ENCODE measurements at regions not wholly inside any gene's neighbourhood (a gene's known extent, or its start where the extent isn't known, plus 50 kb on each side); places are given as distances from the start of the nearest gene placed in this dataset.

DNA sequence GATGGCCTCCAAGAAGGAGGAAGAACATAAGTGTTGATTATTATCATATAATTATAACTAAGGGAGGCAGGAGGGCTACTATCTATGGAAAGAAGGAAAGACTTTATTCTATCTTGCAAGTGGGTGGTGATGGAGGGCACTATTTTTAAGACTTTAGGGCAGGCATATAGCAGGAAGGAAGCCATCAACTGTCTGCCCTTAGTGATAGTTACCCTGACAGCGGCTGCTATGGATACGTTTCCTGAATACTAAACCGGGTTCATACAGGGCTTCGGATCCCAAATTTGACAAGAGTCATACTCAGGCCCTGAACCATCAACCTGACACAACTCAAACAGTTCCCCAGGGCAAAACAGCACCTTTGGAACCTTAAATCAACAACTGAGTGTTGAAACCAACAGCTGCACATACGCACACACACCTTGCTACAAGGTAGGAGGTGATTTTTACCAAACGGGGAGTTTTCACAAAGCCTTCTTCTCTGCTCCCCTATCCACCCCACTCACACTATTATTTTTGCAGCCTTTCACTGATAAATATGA is 397.2 kb downstream of the OMA1 start:
- no peak for DNase-seq (ENCODE audit: low read depth in 2 of 3, low spot score in 1 of 3)

DNA sequence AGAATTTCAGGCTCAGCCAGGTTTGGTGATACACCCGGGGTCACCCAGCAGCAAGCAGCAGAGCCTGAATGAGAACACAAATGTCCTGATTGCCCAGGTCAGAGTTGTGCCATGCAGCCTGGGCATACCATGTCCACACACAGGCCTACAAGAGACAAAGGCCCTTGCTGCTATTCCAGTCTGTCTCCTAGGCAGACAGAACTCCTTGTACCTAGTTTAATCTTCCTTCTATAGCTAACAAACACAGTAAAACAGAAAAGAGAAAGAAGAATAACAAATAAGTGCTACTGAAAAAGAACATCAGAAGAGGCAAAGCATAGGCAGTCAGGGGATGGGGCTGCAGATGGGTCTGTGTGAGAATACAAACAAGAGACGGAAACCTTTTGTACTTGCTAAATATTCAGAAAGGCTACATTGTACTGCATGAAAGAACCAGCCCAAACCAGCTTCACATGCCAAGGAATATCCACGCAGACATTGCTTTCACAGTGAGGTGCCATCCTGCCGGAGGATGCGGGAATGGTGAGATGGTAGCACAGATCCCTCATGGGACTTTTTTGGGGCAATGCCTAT is 401.7 kb downstream of the OMA1 start:
- DNase-seq (ENCODE audit: low read depth in 2 of 3, low spot score in 1 of 3): no peak

DNA sequence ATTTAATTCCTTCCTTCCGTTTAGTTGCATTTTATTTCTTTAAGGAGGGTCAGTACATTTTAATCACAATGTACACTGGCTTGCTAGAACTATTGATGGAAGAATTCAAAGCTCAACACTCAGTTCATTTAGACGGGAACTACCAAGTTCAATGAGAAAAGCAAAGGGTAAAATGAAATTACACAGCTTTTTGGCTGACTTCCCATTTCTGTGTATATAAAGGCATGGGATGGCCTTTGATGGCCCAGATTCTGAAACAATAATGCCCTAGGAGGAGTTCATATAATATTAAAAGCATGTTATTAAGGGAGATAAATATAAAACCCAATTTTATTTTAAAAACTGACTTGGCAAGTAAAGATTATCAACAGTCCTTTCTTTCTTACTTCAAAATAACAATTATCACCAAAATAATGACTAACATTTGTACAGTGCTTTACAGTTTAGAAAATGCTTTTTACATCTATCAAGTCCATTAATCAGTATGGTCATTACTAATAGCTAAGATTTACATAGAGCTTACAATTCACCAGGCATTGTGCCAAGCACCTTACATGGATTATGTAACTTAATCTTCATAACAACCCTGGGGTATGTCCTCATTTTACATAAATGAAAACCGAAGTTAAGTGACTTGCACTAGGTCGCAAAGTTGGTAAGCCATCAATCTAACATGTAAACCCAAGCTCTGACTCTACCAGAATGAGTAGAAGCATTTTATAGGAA is 402.4 kb downstream of the OMA1 start:
- no peak for DNase-seq (ENCODE audit: low read depth in 2 of 3, low spot score in 1 of 3)

DNA sequence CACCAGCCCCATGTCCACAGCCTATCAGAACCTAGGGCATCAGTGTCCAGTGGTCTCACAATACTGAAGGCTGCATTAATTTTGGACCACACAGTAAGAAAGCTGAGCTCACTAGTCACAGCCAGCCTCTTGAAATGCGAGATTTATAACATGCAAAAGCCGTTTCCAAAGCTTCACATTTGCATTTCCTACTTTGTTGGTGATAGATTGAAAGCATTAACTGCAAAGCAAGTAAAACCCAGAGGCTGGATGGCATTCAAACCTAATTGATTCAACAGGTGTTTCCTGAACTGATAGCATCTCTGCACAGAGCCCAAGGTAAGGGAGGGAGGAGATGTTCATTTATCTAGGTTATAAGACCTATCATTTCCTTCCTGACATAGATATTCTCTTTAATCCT is 410.1 kb downstream of the OMA1 start:
- no peak for DNase-seq (ENCODE audit: low read depth in 2 of 3, low spot score in 1 of 3)

DNA sequence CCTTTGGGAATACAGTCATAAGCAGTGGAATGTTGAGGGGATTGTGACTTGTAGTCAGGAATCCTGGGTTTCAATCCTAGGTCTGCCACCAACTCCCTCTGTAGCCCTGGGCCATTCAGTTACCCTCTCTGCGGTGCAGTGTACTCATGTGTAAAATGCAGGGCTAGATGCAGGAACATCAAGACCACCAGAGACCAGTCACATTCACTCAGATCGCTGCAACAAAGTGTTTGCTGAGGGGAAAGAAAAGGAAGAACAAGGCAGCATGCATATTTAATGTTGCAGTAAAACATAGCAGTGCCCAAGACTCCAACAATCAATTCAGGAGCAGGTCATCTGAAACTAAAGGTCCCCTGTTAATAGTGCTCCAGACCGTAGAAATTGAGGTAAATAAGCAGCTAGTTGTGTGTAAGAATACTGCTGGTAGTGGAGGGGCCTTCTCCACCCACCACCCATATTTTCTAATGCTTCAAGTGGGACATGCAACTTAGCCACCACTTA is 410.7 kb downstream of the OMA1 start:
- DNase-seq (ENCODE audit: low read depth in 2 of 3, low spot score in 1 of 3): no peak

DNA sequence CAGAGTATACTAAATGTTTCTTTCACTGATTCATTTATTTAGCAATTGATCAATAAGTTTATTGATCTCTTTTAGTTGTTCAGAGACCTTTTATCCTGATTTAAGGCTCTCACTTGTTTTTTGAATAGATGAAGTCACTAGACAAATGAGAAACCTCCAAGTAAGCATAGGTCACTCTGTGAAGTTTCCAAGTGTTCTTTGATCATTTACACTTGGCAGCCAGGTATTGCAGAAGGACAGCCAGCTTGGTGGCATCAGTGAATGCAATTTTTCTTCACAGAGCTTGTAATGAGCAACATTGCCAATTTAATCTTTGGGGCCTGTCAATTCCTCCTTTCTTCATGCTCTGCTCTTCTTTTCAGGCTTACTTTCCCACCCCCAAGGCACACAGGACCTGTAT is 413.0 kb downstream of the OMA1 start:
- DNase-seq (ENCODE audit: low read depth in 2 of 3, low spot score in 1 of 3): no peak

DNA sequence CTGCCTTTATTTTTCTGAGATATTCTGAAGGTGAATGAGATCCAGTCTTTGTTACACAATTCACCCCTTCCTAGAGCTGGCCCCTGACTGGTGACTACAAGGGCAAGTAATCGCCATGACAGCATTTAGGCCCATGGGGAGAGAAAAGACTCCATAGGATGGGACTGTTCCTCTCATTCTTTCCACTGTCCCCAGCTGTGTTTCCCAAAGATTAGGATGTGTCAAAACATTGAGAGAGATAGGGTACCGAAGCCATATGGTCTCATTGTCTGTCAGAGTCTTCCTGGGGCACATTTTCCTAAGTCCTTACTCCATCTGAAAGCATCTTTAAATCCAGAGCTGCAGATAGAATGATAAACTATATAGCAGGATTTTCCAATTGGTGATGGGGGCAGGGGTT is 423.5 kb downstream of the OMA1 start:
- no peak for DNase-seq (ENCODE audit: low read depth in 2 of 3, low spot score in 1 of 3)

DNA sequence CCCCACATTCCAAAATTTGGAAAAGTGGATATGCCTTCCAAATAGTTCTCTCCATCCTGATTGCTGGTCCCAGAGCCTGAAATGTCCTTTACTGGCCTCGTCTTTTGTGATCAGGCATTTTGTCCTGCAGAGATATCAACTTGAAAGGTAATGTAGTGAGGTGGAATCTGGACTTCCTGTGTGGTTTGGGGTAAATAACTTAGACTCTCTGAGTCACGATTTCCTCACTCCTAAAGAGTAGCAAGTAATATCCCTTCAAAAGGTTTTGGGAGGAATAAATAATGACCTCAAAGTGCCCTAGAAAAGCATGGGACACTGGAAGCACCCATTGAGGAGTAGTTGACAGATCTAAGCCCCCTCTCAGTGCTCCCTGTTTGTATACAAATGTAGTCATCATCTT is 426.6 kb downstream of the OMA1 start:
- no peak for DNase-seq (ENCODE audit: low read depth in 2 of 3, low spot score in 1 of 3)

- DNase-seq (ENCODE audit: low read depth in 2 of 3, low spot score in 1 of 3): no peak
Measured at GRCh38 chr1:58116284-58116683, 430.2 kb downstream of the OMA1 start.

- DNase-seq (ENCODE audit: low read depth in 2 of 3, low spot score in 1 of 3): no peak
Measured at GRCh38 chr1:58109646-58110200, 436.8 kb downstream of the OMA1 start.

DNA sequence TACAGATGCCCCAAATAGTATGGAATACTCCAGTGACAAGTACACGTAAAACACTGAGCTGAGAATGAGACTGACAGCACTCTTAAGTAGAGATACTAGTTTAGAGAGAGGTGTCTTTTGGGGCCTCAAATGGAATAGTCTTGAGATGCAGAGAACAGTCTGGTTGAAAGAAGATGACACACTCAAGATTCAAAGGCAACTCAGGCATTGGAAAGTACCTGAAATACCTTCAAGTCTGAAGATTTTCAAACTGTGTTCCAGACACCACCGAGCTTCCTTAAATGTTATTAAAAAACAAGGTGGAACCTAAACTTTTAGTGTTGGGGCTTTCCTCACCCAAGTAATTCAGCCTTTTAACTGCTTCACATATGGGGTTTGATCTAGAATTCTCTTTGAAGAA is 437.7 kb downstream of the OMA1 start:
- no peak for DNase-seq (ENCODE audit: low read depth in 2 of 3, low spot score in 1 of 3)

- DNase-seq (ENCODE audit: low read depth in 2 of 3, low spot score in 1 of 3): no peak
Measured at GRCh38 chr1:58107943-58108342, 438.6 kb downstream of the OMA1 start.

DNA sequence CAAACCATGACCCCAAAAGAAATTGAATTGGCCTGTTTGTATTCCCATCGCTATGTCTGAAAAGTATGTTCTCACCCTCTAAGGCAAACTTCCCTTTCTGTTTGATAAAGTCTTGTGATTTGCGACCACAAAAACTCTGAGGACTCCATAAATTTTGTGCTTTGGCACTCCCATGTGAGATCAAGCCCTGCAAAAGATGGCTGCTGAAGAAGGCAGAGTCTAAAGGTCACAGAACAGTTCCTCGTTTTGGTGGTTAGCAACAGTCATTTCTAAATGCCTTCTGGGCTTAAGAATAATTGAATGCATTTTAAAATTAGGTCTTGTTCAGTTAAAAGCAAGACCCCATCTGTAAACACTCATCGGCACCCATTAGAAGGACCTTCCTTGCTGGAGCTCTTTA is 441.6 kb downstream of the OMA1 start:
- no peak for DNase-seq (ENCODE audit: low read depth in 2 of 3, low spot score in 1 of 3)

GRCh38 chr1:58096714-58097113 is 449.8 kb downstream of the OMA1 start:
- DNase-seq (ENCODE audit: low read depth in 2 of 3, low spot score in 1 of 3): no peak

- no peak for DNase-seq (ENCODE audit: low read depth in 2 of 3, low spot score in 1 of 3)
Measured at GRCh38 chr1:58095183-58095582, 451.3 kb downstream of the OMA1 start.

GRCh38 chr1:58094221-58094620 is 452.3 kb downstream of the OMA1 start:
- DNase-seq (ENCODE audit: low read depth in 2 of 3, low spot score in 1 of 3): no peak

DNA sequence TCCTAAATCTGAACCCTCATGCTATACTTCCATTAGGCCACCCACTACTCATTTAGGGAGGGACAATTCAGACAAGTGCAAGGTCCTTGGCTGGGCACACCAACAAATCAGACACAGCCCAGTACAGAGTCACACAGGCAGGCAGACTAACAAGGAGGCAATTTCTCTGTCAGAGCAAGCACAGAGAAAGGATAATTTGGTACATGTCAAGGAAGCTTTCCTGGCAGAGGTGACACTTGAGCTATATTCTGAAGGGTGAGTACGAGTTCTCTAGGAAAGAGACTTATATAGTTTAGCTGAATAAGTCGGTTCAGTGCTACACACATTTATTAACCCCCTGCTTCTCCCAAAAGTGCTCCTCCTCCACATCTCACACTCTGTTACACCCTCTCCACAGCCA is 455.9 kb downstream of the OMA1 start:
- no peak for DNase-seq (ENCODE audit: low read depth in 2 of 3, low spot score in 1 of 3)

- DNase-seq (ENCODE audit: low read depth in 2 of 3, low spot score in 1 of 3): no peak
Measured at GRCh38 chr1:58089898-58090534, 456.5 kb downstream of the OMA1 start.

DNA sequence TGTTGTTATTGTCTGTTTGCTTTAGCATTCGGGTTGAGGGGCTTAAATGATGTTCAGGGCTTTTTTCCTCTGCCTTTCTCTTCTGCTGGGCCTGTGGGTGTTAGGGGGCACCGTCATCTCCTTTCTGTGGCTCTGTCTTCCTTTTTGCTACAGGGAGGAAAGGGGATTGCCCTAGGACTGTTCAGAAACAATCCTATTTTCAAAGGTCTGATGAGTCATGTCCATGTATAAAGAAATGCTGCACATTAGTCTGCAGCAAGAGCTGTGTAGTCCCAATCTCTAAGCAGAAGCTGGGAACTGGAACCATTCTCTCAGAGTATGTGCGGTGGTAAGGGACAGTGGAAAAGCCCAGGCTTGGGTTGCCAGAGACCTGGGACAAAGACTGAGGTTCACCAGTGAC is 462.3 kb downstream of the OMA1 start:
- DNase-seq (ENCODE audit: low read depth in 2 of 3, low spot score in 1 of 3): no peak

- DNase-seq (ENCODE audit: low read depth in 2 of 3, low spot score in 1 of 3): no peak
Measured at GRCh38 chr1:58082596-58082995, 463.9 kb downstream of the OMA1 start.

GRCh38 chr1:58076258-58076657 is 470.3 kb downstream of the OMA1 start:
- DNase-seq (ENCODE audit: low read depth in 2 of 3, low spot score in 1 of 3): no peak

- no peak for DNase-seq (ENCODE audit: low read depth in 2 of 3, low spot score in 1 of 3)
Measured at GRCh38 chr1:58075188-58075578, 471.3 kb downstream of the OMA1 start.
